HepG2 (cell line): ENCODE measurements at regions not wholly inside any gene's neighbourhood (a gene's known extent, or its start where the extent isn't known, plus 50 kb on each side); places are given as distances from the start of the nearest gene placed in this dataset.

Experiments
- ATF7 ChIP-seq, 2 experiments: fragments of 450-650 bp in 1 of 2; sonication (generic) in 1 of 2; formaldehyde crosslinking in 1 of 2; IDR thresholded peaks; 2 replicates each; pipeline versions ENCODE4 v1.4.0 to v1.6.1; 2016 to 2020; ENCODE audit warnings: antibody characterized with exemption in 1 of 2, mild to moderate bottlenecking in 1 of 2, missing genetic modification reagents in 1 of 2
- EP300 ChIP-seq, 3 experiments: sonication (generic) in 1 of 3; formaldehyde crosslinking in 1 of 3; IDR thresholded peaks; 2 replicates each; pipeline versions ENCODE4 v1.5.1 to v1.6.1; 2011 to 2020; ENCODE audit warnings: low read depth in 2 of 3, low read length in 2 of 3, borderline replicate concordance in 1 of 3, improper control_type of control experiment in 1 of 3, mild to moderate bottlenecking in 1 of 3, missing genetic modification reagents in 1 of 3, moderate library complexity in 1 of 3
- NFYB ChIP-seq: sonication (generic); formaldehyde crosslinking; IDR thresholded peaks from 2 replicates; pipeline ENCODE4 v1.4.0; 2020; ENCODE audit warnings: missing genetic modification reagents
- PHF8 ChIP-seq: sonication (generic); formaldehyde crosslinking; IDR thresholded peaks from 2 replicates; pipeline ENCODE4 v1.5.0; 2020; ENCODE audit warnings: missing genetic modification reagents
- ZNF510 ChIP-seq: sonication (generic); formaldehyde crosslinking; IDR thresholded peaks from 2 replicates; pipeline ENCODE4 v1.4.0; 2020; ENCODE audit warnings: low read depth, mild to moderate bottlenecking, missing genetic modification reagents
- ZNF652 ChIP-seq: IDR thresholded peaks from 2 replicates; pipeline ENCODE4 v1.6.1; 2016; ENCODE audit warnings: low read depth, borderline replicate concordance
- TF ChIP-seq, protein P1 (sequence below): sonication (generic); formaldehyde crosslinking; IDR thresholded peaks from 2 replicates; pipeline ENCODE4 v1.9.0; 2021; ENCODE audit warnings: missing genetic modification reagents, borderline replicate concordance

DNA sequence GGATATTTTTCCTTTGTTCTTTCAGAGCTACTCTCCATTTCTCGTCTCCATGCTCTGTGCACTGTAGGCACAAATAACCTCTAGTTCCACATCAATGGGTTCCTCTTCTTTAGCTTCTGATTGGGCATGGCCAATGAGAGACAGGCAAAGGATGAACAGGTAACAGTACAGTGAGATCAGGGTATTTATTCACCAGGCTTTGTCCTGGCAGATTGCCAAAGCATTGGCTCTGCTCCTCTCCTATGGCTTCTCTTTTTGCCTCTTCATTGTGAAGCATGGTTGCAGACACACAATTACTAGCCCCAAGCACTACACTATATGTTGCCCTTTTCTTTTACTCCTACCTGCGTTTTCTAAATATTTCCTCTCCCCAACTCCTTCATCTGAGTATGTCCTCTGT, 215.1 kb upstream of the ARRDC3 start:
- TF ChIP-seq ZNF510 (CRISPR knock-in tag), result no peak
- TF ChIP-seq, protein P1, sequence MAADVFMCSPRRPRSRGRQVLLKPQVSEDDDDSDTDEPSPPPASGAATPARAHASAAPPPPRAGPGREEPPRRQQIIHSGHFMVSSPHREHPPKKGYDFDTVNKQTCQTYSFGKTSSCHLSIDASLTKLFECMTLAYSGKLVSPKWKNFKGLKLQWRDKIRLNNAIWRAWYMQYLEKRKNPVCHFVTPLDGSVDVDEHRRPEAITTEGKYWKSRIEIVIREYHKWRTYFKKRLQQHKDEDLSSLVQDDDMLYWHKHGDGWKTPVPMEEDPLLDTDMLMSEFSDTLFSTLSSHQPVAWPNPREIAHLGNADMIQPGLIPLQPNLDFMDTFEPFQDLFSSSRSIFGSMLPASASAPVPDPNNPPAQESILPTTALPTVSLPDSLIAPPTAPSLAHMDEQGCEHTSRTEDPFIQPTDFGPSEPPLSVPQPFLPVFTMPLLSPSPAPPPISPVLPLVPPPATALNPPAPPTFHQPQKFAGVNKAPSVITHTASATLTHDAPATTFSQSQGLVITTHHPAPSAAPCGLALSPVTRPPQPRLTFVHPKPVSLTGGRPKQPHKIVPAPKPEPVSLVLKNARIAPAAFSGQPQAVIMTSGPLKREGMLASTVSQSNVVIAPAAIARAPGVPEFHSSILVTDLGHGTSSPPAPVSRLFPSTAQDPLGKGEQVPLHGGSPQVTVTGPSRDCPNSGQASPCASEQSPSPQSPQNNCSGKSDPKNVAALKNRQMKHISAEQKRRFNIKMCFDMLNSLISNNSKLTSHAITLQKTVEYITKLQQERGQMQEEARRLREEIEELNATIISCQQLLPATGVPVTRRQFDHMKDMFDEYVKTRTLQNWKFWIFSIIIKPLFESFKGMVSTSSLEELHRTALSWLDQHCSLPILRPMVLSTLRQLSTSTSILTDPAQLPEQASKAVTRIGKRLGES (CRISPR knock-in tag), result no peak
- no peak for TF ChIP-seq EP300 (IDR thresholded peaks at IDR 0.05; ENCODE audit: low read depth in 2 of 2, low read length in 2 of 2)
- TF ChIP-seq EP300 (CRISPR knock-in tag; IDR thresholded peaks at IDR 0.05; ENCODE audit: borderline replicate concordance), result no peak
- no peak for TF ChIP-seq PHF8 (CRISPR knock-in tag)
- no peak for TF ChIP-seq ATF7 (IDR thresholded peaks at IDR 0.05)
- no peak for TF ChIP-seq ATF7 (CRISPR knock-in tag; IDR thresholded peaks at IDR 0.05)
- no peak for TF ChIP-seq NFYB (CRISPR knock-in tag)
- no peak for TF ChIP-seq ZNF652 (CRISPR knock-in tag)
